ENCODE measurements at regions not wholly inside any gene's neighbourhood (a gene's known extent, or its start where the extent isn't known, plus 50 kb on each side); places are given as distances from the start of the nearest gene placed in this dataset.
"Not testable (repeated sequence)": the region's sequence is repeated elsewhere in the genome, so short reads cannot be mapped to it uniquely, and the experiment has no call there.

- ATAC-seq; H3K9me3 ChIP-seq (ENCODE audit: control insufficient read depth, low read length); H3K4me1 ChIP-seq (ENCODE audit: control insufficient read depth, insufficient read depth, low read length); H3K27me3 ChIP-seq (ENCODE audit: control insufficient read depth, insufficient read depth); H3K27ac ChIP-seq (ENCODE audit: low read length); H3K4me3 ChIP-seq (ENCODE audit: low read length); intact Hi-C loops (cut with DNase I); DNase-seq: not testable (repeated sequence)
- 82% methylated on average over 6 of the region's 6 CpGs for WGBS
Observed at GRCh38 chr4:187002133-187002532, 278.5 kb upstream of the FAT1 start.

- DNase-seq (no peak), ATAC-seq (no peak)
- 83% methylated on average over 2 of the region's 2 CpGs for WGBS
- no peaks in the 10 kb centered on the region for H3K4me1 ChIP-seq (ENCODE audit: control insufficient read depth, insufficient read depth, low read length)
- H3K4me3 ChIP-seq (ENCODE audit: low read length): no peak overlapping the region
- H3K27me3 ChIP-seq (ENCODE audit: control insufficient read depth, insufficient read depth): no peaks in the 10 kb centered on the region
- intact Hi-C loops (cut with DNase I): no loop called here
- no peaks in the 10 kb centered on the region for H3K9me3 ChIP-seq (ENCODE audit: control insufficient read depth, low read length)
- H3K27ac ChIP-seq (ENCODE audit: low read length): no peak overlapping the region
Observed at GRCh38 chr4:187004628-187005027, 281.0 kb upstream of the FAT1 start.

GRCh38 chr4:187006189-187006618, 282.5 kb upstream of the FAT1 start:
- no peak for DNase-seq
- Histone ChIP-seq H3K27me3 (ENCODE audit: control insufficient read depth, insufficient read depth) (no peaks in the 10 kb centered on the region), H3K4me1 (ENCODE audit: control insufficient read depth, insufficient read depth, low read length) (no peaks in the 10 kb centered on the region), H3K27ac (ENCODE audit: low read length) (no peak overlapping the region), H3K9me3 (ENCODE audit: control insufficient read depth, low read length) (no peaks in the 10 kb centered on the region), H3K4me3 (ENCODE audit: low read length) (no peak overlapping the region)
- 42% methylated on average over 3 of the region's 3 CpGs for WGBS
- ATAC-seq: no peak
- intact Hi-C loops (cut with DNase I): no loop called here

- H3K27me3 ChIP-seq (ENCODE audit: control insufficient read depth, insufficient read depth): no peaks in the 10 kb centered on the region
- no peak overlapping the region for H3K27ac ChIP-seq (ENCODE audit: low read length)
- no peaks in the 10 kb centered on the region for H3K9me3 ChIP-seq (ENCODE audit: control insufficient read depth, low read length)
- ATAC-seq (no peak), DNase-seq (no peak)
- no peak overlapping the region for H3K4me3 ChIP-seq (ENCODE audit: low read length)
- intact Hi-C loops (cut with DNase I): no loop called here
- H3K4me1 ChIP-seq (ENCODE audit: control insufficient read depth, insufficient read depth, low read length): no peaks in the 10 kb centered on the region
- WGBS: 83% methylated on average over 3 of the region's 3 CpGs
Observed at GRCh38 chr4:187010052-187010451, 286.4 kb upstream of the FAT1 start.

GRCh38 chr4:187016101-187016500, 292.4 kb upstream of the FAT1 start:
- Histone ChIP-seq H3K27ac (ENCODE audit: low read length) (no peak overlapping the region), H3K9me3 (ENCODE audit: control insufficient read depth, low read length) (no peaks in the 10 kb centered on the region), H3K4me3 (ENCODE audit: low read length) (no peak overlapping the region), H3K27me3 (ENCODE audit: control insufficient read depth, insufficient read depth) (no peaks in the 10 kb centered on the region), H3K4me1 (ENCODE audit: control insufficient read depth, insufficient read depth, low read length) (no peaks in the 10 kb centered on the region)
- ATAC-seq (no peak), DNase-seq (no peak)
- intact Hi-C loops (cut with DNase I): no loop called here
- WGBS: 67% methylated on average over 3 of the region's 3 CpGs

- DNase-seq: no peak
- 40% methylated on average over 3 of the region's 3 CpGs for WGBS
- H3K4me1 ChIP-seq (ENCODE audit: control insufficient read depth, insufficient read depth, low read length): no peaks in the 10 kb centered on the region
- H3K27me3 ChIP-seq (ENCODE audit: control insufficient read depth, insufficient read depth): no peaks in the 10 kb centered on the region
- no peak overlapping the region for H3K27ac ChIP-seq (ENCODE audit: low read length)
- no peak overlapping the region for H3K4me3 ChIP-seq (ENCODE audit: low read length)
- ATAC-seq: no peak
- intact Hi-C loops (cut with DNase I): no loop called here
- H3K9me3 ChIP-seq (ENCODE audit: control insufficient read depth, low read length): no peaks in the 10 kb centered on the region
Observed at GRCh38 chr4:187017147-187017546, 293.5 kb upstream of the FAT1 start.

GRCh38 chr4:187019896-187020295, 296.2 kb upstream of the FAT1 start:
- intact Hi-C loops (cut with DNase I): no loop called here
- ATAC-seq (no peak), DNase-seq (no peak)
- Histone ChIP-seq H3K9me3 (ENCODE audit: control insufficient read depth, low read length) (no peaks in the 10 kb centered on the region), H3K27ac (ENCODE audit: low read length) (no peak overlapping the region), H3K4me1 (ENCODE audit: control insufficient read depth, insufficient read depth, low read length) (no peaks in the 10 kb centered on the region), H3K4me3 (ENCODE audit: low read length) (no peak overlapping the region), H3K27me3 (ENCODE audit: control insufficient read depth, insufficient read depth) (no peaks in the 10 kb centered on the region)
- 51% methylated on average over 8 of the region's 8 CpGs for WGBS

- Histone ChIP-seq H3K27me3 (ENCODE audit: control insufficient read depth, insufficient read depth) (no peaks in the 10 kb centered on the region), H3K4me1 (ENCODE audit: control insufficient read depth, insufficient read depth, low read length) (no peaks in the 10 kb centered on the region), H3K27ac (ENCODE audit: low read length) (no peak overlapping the region), H3K4me3 (ENCODE audit: low read length) (no peak overlapping the region), H3K9me3 (ENCODE audit: control insufficient read depth, low read length) (no peaks in the 10 kb centered on the region)
- DNase-seq (no peak), ATAC-seq (no peak)
- WGBS: 87% methylated on average over 2 of the region's 2 CpGs
- intact Hi-C loops (cut with DNase I): no loop called here
Observed at GRCh38 chr4:187020676-187021075, 297.0 kb upstream of the FAT1 start.

GRCh38 chr4:187021436-187022205, 298.0 kb upstream of the FAT1 start:
- 84% methylated on average over 6 of the region's 6 CpGs for WGBS
- Histone ChIP-seq H3K9me3 (ENCODE audit: control insufficient read depth, low read length) (no peaks in the 10 kb centered on the region), H3K4me1 (ENCODE audit: control insufficient read depth, insufficient read depth, low read length) (no peaks in the 10 kb centered on the region), H3K27me3 (ENCODE audit: control insufficient read depth, insufficient read depth) (no peaks in the 10 kb centered on the region), H3K4me3 (ENCODE audit: low read length) (no peak overlapping the region), H3K27ac (ENCODE audit: low read length) (no peak overlapping the region)
- ATAC-seq: no peak
- intact Hi-C loops (cut with DNase I): no loop called here
- DNase-seq: no peak

- H3K9me3 ChIP-seq (ENCODE audit: control insufficient read depth, low read length): no peaks in the 10 kb centered on the region
- no peak overlapping the region for H3K4me3 ChIP-seq (ENCODE audit: low read length)
- no peaks in the 10 kb centered on the region for H3K27me3 ChIP-seq (ENCODE audit: control insufficient read depth, insufficient read depth)
- DNase-seq: no peak
- 40% methylated on average over 6 of the region's 6 CpGs for WGBS
- intact Hi-C loops (cut with DNase I): no loop called here
- no peaks in the 10 kb centered on the region for H3K4me1 ChIP-seq (ENCODE audit: control insufficient read depth, insufficient read depth, low read length)
- no peak for ATAC-seq
- no peak overlapping the region for H3K27ac ChIP-seq (ENCODE audit: low read length)
Observed at GRCh38 chr4:187027272-187027671, 303.6 kb upstream of the FAT1 start.

GRCh38 chr4:187042251-187042650, 318.6 kb upstream of the FAT1 start:
- H3K4me1 ChIP-seq (ENCODE audit: control insufficient read depth, insufficient read depth, low read length): no peaks in the 10 kb centered on the region
- DNase-seq (no peak), ATAC-seq (no peak)
- no peaks in the 10 kb centered on the region for H3K27me3 ChIP-seq (ENCODE audit: control insufficient read depth, insufficient read depth)
- 92% methylated on average over 7 of the region's 7 CpGs for WGBS
- H3K4me3 ChIP-seq (ENCODE audit: low read length): no peak overlapping the region
- intact Hi-C loops (cut with DNase I): no loop called here
- H3K9me3 ChIP-seq (ENCODE audit: control insufficient read depth, low read length): no peaks in the 10 kb centered on the region
- H3K27ac ChIP-seq (ENCODE audit: low read length): no peak overlapping the region

- intact Hi-C loops (cut with DNase I): no loop called here
- WGBS: 49% methylated on average over 4 of the region's 4 CpGs
- no peak for DNase-seq
- Histone ChIP-seq H3K9me3 (ENCODE audit: control insufficient read depth, low read length) (no peaks in the 10 kb centered on the region), H3K4me1 (ENCODE audit: control insufficient read depth, insufficient read depth, low read length) (no peaks in the 10 kb centered on the region), H3K27ac (ENCODE audit: low read length) (no peak overlapping the region), H3K27me3 (ENCODE audit: control insufficient read depth, insufficient read depth) (no peaks in the 10 kb centered on the region), H3K4me3 (ENCODE audit: low read length) (no peak overlapping the region)
- no peak for ATAC-seq
Observed at GRCh38 chr4:187046471-187046870, 322.8 kb upstream of the FAT1 start.

Data from right cardiac atrium (tissue), 5 donors.